WTC11 (cell line): ENCODE measurements at regions not wholly inside any gene's neighbourhood (a gene's known extent, or its start where the extent isn't known, plus 50 kb on each side); places are given as distances from the start of the nearest gene placed in this dataset.

Experiments
- ATAC-seq: fragments of 200-7000 bp; cut with Tn5 transposase; 2 replicates; pipeline ENCODE4 v1.10.0; 2021; ENCODE audit warnings: mild to moderate bottlenecking, moderate library complexity
- CTCF ChIA-PET: fragments of 300-600 bp; sonication (Branson Sonifier 250); formaldehyde crosslinking; loops from one replicate; lab custom pipeline; 2021; ENCODE audit warnings: antibody characterized with exemption; lab: Charles Lee
- POLR2A ChIA-PET: fragments of 350-600 bp; sonication (Branson Sonifier 250); formaldehyde crosslinking; loops from one replicate; lab custom pipeline; 2021; ENCODE audit warnings: antibody characterized with exemption; lab: Charles Lee
- DNase-seq: peaks from one replicate; pipeline ENCODE4 v3.0.0; 2021; ENCODE audit warnings: low spot score
- H3K27ac Mint-ChIP-seq: 2 replicates; pipeline ENCODE4 v1.8.0; 2021; ENCODE audit warnings: mixed read lengths
- H3K27me3 Mint-ChIP-seq: 2 replicates; pipeline ENCODE4 v1.8.0; 2021; ENCODE audit warnings: low read depth, mild to moderate bottlenecking, moderate library complexity, mixed read lengths
- H3K36me3 Mint-ChIP-seq: 2 replicates; pipeline ENCODE4 v1.8.0; 2021; ENCODE audit warnings: mixed read lengths
- H3K4me1 Mint-ChIP-seq: 2 replicates; pipeline ENCODE4 v1.8.0; 2022; ENCODE audit warnings: mixed read lengths
- H3K4me3 Mint-ChIP-seq: 2 replicates; pipeline ENCODE4 v1.8.0; 2021; ENCODE audit warnings: mild to moderate bottlenecking, moderate library complexity, mixed read lengths
- H3K9me3 Mint-ChIP-seq: 2 replicates; pipeline ENCODE4 v1.8.0; 2021; ENCODE audit warnings: mixed read lengths
- CBFB ChIP-seq: sonication (generic); formaldehyde crosslinking; IDR thresholded peaks from 2 replicates; pipeline ENCODE4 v1.8.1; 2022; ENCODE audit warnings: mild to moderate bottlenecking, low read depth, missing genetic modification reagents
- ESRRA ChIP-seq: sonication (generic); formaldehyde crosslinking; IDR thresholded peaks from 2 replicates; pipeline ENCODE4 v1.8.1; 2022; ENCODE audit warnings: mild to moderate bottlenecking, missing genetic modification reagents, borderline replicate concordance
- HMGA2 ChIP-seq: fragments of 250-450 bp; sonication (Bioruptor Pico); IDR thresholded peaks from 2 replicates; pipeline ENCODE4 v1.4.0; 2021; ENCODE audit warnings: mild to moderate bottlenecking, moderate library complexity
- KAT7 ChIP-seq: sonication (generic); formaldehyde crosslinking; IDR thresholded peaks from 2 replicates; pipeline ENCODE4 v1.8.1; 2023; ENCODE audit warnings: missing genetic modification reagents, mild to moderate bottlenecking, borderline replicate concordance
- NFATC4 ChIP-seq: fragments of 250-450 bp; sonication (Bioruptor Pico); IDR thresholded peaks from 2 replicates; pipeline ENCODE4 v1.9.0; 2021; ENCODE audit warnings: mild to moderate bottlenecking
- NFE2L1 ChIP-seq: sonication (generic); formaldehyde crosslinking; IDR thresholded peaks from 2 replicates; pipeline ENCODE4 v1.8.1; 2023; ENCODE audit warnings: missing genetic modification reagents
- NR3C1 ChIP-seq: sonication (generic); formaldehyde crosslinking; conservative IDR thresholded peaks from 2 replicates; pipeline ENCODE4 v1.8.1; 2023; ENCODE audit warnings: low read depth, mild to moderate bottlenecking, missing genetic modification reagents
- OVOL2 ChIP-seq: fragments of 250-450 bp; sonication (Bioruptor Pico); IDR thresholded peaks from 2 replicates; pipeline ENCODE4 v1.9.0; 2021; ENCODE audit warnings: mild to moderate bottlenecking, borderline replicate concordance
- RORB ChIP-seq: fragments of 250-450 bp; sonication (Bioruptor Pico); IDR thresholded peaks from 2 replicates; pipeline ENCODE4 v1.9.0; 2021; ENCODE audit warnings: mild to moderate bottlenecking
- SP1 ChIP-seq: sonication (generic); formaldehyde crosslinking; conservative IDR thresholded peaks from 2 replicates; pipeline ENCODE4 v1.8.1; 2022; ENCODE audit warnings: missing genetic modification reagents
- TEAD4 ChIP-seq: sonication (generic); formaldehyde crosslinking; IDR thresholded peaks from 2 replicates; pipeline ENCODE4 v1.8.0; 2022; ENCODE audit warnings: mild to moderate bottlenecking, missing genetic modification reagents
- ZBTB21 ChIP-seq: sonication (generic); formaldehyde crosslinking; IDR thresholded peaks from 2 replicates; pipeline ENCODE4 v1.8.1; 2023; ENCODE audit warnings: mild to moderate bottlenecking, missing genetic modification reagents, borderline replicate concordance
- ZNF219 ChIP-seq: sonication (generic); formaldehyde crosslinking; IDR thresholded peaks from 2 replicates; pipeline ENCODE4 v1.8.0; 2023; ENCODE audit warnings: missing genetic modification reagents, mild to moderate bottlenecking, borderline replicate concordance
- ZNF423 ChIP-seq: fragments of 250-450 bp; sonication (Bioruptor Pico); IDR thresholded peaks from 2 replicates; pipeline ENCODE4 v2.1.2; 2022; ENCODE audit warnings: mild to moderate bottlenecking, moderate library complexity
- TF ChIP-seq, protein P1 (sequence below): fragments of 250-450 bp; sonication (Bioruptor Pico); IDR thresholded peaks from 2 replicates; pipeline ENCODE4 v1.9.0; 2021; ENCODE audit warnings: mild to moderate bottlenecking
- TF ChIP-seq, protein P2 (sequence below): sonication (generic); formaldehyde crosslinking; IDR thresholded peaks from 2 replicates; pipeline ENCODE4 v1.8.0; 2022; ENCODE audit warnings: mild to moderate bottlenecking, missing genetic modification reagents
- TF ChIP-seq, protein P3 (sequence below): sonication (generic); formaldehyde crosslinking; conservative IDR thresholded peaks from 2 replicates; pipeline ENCODE4 v1.8.1; 2022; ENCODE audit warnings: mild to moderate bottlenecking, missing genetic modification reagents
- TF ChIP-seq, protein P4 (sequence below): sonication (generic); formaldehyde crosslinking; IDR thresholded peaks from 2 replicates; pipeline ENCODE4 v1.8.1; 2023; ENCODE audit warnings: mild to moderate bottlenecking, missing genetic modification reagents, moderate library complexity
- TF ChIP-seq, protein P5 (sequence below): fragments of 250-450 bp; sonication (Bioruptor Pico); IDR thresholded peaks from 2 replicates; pipeline ENCODE4 v1.9.0; 2021; ENCODE audit warnings: mild to moderate bottlenecking, borderline replicate concordance
- TF ChIP-seq, protein P6 (sequence below): fragments of 250-450 bp; sonication (Bioruptor Pico); IDR thresholded peaks from 2 replicates; pipeline ENCODE4 v1.8.0; 2021; ENCODE audit warnings: mild to moderate bottlenecking
- TF ChIP-seq, protein P7 (sequence below): fragments of 200-600 bp; IDR thresholded peaks from 2 replicates; pipeline ENCODE4 v1.8.0; 2022; ENCODE audit warnings: antibody characterized with exemption
- TF ChIP-seq, protein P8 (sequence below): sonication (generic); formaldehyde crosslinking; IDR thresholded peaks from 2 replicates; pipeline ENCODE4 v1.8.0; 2023; ENCODE audit warnings: missing genetic modification reagents, mild to moderate bottlenecking, borderline replicate concordance

DNA sequence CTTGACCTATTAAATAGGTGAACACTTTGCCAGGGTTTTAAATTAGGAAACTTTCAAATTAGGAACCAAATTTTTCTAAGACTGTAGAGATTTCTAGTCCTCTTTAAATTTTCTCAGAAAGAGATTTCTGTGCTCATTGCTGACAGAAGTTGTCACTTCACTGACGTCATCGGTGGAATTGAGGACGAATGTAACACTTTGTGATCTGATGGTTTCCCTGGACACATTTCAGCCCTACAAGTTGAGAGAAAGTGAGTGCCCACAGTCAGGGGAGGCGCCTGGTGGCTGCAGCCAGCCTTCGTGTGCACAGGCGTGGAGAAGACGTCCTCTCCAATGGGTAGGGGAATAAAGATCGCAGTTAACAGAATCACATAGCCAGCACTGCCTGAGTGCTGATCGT, 396.5 kb upstream of the TSHZ3 start:
- Mint-ChIP-seq H3K27me3 (no peaks in the 10 kb centered on the region), H3K9me3 (no peaks in the 10 kb centered on the region), H3K4me1 (no peaks in the 10 kb centered on the region), H3K36me3 (no peaks in the 10 kb centered on the region), H3K4me3 (no peak overlapping the region), H3K27ac (no peak overlapping the region)
- TF ChIP-seq KAT7 (CRISPR knock-in tag) (no peak), ESRRA (CRISPR knock-in tag) (no peak), TEAD4 (CRISPR knock-in tag) (no peak), NFE2L1 (CRISPR knock-in tag) (no peak), RORB (CRISPR knock-in tag) (no peak), CBFB (CRISPR knock-in tag) (no peak), OVOL2 (CRISPR knock-in tag) (no peak), ZNF219 (no peak), SP1 (CRISPR knock-in tag) (no peak)
- TF ChIP-seq, protein P1, sequence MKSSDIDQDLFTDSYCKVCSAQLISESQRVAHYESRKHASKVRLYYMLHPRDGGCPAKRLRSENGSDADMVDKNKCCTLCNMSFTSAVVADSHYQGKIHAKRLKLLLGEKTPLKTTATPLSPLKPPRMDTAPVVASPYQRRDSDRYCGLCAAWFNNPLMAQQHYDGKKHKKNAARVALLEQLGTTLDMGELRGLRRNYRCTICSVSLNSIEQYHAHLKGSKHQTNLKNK (CRISPR knock-in tag), result no peak
- TF ChIP-seq, protein P2, sequence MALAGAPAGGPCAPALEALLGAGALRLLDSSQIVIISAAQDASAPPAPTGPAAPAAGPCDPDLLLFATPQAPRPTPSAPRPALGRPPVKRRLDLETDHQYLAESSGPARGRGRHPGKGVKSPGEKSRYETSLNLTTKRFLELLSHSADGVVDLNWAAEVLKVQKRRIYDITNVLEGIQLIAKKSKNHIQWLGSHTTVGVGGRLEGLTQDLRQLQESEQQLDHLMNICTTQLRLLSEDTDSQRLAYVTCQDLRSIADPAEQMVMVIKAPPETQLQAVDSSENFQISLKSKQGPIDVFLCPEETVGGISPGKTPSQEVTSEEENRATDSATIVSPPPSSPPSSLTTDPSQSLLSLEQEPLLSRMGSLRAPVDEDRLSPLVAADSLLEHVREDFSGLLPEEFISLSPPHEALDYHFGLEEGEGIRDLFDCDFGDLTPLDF (CRISPR knock-in tag), result no peak
- TF ChIP-seq, protein P3, sequence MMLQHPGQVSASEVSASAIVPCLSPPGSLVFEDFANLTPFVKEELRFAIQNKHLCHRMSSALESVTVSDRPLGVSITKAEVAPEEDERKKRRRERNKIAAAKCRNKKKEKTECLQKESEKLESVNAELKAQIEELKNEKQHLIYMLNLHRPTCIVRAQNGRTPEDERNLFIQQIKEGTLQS (CRISPR knock-in tag), result no peak
- ChIA-PET CTCF (no interaction called here), POLR2A (no interaction called here)
- DNase-seq (no peak), ATAC-seq (no peak)

DNA sequence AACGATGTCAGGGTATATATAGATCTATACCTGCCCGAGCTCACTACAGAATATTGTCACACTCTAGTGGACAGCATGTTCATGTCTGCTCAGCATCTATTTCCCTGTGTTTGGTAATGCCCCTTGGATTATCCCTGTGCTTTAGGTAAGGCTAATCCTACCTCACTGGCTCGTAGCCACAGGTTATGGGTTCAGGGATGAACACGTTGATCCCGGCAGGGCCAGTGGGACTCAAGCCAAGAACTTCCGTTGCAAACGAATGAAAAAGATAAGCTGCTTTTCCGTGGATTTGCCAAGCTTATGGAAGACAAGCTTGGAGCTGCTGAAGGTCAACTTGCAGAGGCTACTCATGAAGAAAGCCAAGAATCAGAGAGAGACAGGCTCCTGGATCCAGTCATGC, 400.0 kb upstream of the TSHZ3 start:
- no peaks in the 10 kb centered on the region for H3K36me3 Mint-ChIP-seq
- no peak overlapping the region for H3K4me3 Mint-ChIP-seq
- no peak for TF ChIP-seq ZBTB21 (CRISPR knock-in tag)
- TF ChIP-seq, protein P4, sequence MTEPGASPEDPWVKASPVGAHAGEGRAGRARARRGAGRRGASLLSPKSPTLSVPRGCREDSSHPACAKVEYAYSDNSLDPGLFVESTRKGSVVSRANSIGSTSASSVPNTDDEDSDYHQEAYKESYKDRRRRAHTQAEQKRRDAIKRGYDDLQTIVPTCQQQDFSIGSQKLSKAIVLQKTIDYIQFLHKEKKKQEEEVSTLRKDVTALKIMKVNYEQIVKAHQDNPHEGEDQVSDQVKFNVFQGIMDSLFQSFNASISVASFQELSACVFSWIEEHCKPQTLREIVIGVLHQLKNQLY (CRISPR knock-in tag), result no peak
- TF ChIP-seq ZNF423 (CRISPR knock-in tag), result no peak
- TF ChIP-seq, protein P5, sequence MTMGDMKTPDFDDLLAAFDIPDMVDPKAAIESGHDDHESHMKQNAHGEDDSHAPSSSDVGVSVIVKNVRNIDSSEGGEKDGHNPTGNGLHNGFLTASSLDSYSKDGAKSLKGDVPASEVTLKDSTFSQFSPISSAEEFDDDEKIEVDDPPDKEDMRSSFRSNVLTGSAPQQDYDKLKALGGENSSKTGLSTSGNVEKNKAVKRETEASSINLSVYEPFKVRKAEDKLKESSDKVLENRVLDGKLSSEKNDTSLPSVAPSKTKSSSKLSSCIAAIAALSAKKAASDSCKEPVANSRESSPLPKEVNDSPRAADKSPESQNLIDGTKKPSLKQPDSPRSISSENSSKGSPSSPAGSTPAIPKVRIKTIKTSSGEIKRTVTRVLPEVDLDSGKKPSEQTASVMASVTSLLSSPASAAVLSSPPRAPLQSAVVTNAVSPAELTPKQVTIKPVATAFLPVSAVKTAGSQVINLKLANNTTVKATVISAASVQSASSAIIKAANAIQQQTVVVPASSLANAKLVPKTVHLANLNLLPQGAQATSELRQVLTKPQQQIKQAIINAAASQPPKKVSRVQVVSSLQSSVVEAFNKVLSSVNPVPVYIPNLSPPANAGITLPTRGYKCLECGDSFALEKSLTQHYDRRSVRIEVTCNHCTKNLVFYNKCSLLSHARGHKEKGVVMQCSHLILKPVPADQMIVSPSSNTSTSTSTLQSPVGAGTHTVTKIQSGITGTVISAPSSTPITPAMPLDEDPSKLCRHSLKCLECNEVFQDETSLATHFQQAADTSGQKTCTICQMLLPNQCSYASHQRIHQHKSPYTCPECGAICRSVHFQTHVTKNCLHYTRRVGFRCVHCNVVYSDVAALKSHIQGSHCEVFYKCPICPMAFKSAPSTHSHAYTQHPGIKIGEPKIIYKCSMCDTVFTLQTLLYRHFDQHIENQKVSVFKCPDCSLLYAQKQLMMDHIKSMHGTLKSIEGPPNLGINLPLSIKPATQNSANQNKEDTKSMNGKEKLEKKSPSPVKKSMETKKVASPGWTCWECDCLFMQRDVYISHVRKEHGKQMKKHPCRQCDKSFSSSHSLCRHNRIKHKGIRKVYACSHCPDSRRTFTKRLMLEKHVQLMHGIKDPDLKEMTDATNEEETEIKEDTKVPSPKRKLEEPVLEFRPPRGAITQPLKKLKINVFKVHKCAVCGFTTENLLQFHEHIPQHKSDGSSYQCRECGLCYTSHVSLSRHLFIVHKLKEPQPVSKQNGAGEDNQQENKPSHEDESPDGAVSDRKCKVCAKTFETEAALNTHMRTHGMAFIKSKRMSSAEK (CRISPR knock-in tag), result no peak
- TF ChIP-seq, protein P6, sequence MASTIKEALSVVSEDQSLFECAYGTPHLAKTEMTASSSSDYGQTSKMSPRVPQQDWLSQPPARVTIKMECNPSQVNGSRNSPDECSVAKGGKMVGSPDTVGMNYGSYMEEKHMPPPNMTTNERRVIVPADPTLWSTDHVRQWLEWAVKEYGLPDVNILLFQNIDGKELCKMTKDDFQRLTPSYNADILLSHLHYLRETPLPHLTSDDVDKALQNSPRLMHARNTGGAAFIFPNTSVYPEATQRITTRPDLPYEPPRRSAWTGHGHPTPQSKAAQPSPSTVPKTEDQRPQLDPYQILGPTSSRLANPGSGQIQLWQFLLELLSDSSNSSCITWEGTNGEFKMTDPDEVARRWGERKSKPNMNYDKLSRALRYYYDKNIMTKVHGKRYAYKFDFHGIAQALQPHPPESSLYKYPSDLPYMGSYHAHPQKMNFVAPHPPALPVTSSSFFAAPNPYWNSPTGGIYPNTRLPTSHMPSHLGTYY (CRISPR knock-in tag), result no peak
- TF ChIP-seq NFATC4 (CRISPR knock-in tag), result no peak
- TF ChIP-seq TEAD4 (CRISPR knock-in tag), result no peak
- TF ChIP-seq, protein P7, sequence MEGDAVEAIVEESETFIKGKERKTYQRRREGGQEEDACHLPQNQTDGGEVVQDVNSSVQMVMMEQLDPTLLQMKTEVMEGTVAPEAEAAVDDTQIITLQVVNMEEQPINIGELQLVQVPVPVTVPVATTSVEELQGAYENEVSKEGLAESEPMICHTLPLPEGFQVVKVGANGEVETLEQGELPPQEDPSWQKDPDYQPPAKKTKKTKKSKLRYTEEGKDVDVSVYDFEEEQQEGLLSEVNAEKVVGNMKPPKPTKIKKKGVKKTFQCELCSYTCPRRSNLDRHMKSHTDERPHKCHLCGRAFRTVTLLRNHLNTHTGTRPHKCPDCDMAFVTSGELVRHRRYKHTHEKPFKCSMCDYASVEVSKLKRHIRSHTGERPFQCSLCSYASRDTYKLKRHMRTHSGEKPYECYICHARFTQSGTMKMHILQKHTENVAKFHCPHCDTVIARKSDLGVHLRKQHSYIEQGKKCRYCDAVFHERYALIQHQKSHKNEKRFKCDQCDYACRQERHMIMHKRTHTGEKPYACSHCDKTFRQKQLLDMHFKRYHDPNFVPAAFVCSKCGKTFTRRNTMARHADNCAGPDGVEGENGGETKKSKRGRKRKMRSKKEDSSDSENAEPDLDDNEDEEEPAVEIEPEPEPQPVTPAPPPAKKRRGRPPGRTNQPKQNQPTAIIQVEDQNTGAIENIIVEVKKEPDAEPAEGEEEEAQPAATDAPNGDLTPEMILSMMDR, result no peak
- TF ChIP-seq, protein P8, sequence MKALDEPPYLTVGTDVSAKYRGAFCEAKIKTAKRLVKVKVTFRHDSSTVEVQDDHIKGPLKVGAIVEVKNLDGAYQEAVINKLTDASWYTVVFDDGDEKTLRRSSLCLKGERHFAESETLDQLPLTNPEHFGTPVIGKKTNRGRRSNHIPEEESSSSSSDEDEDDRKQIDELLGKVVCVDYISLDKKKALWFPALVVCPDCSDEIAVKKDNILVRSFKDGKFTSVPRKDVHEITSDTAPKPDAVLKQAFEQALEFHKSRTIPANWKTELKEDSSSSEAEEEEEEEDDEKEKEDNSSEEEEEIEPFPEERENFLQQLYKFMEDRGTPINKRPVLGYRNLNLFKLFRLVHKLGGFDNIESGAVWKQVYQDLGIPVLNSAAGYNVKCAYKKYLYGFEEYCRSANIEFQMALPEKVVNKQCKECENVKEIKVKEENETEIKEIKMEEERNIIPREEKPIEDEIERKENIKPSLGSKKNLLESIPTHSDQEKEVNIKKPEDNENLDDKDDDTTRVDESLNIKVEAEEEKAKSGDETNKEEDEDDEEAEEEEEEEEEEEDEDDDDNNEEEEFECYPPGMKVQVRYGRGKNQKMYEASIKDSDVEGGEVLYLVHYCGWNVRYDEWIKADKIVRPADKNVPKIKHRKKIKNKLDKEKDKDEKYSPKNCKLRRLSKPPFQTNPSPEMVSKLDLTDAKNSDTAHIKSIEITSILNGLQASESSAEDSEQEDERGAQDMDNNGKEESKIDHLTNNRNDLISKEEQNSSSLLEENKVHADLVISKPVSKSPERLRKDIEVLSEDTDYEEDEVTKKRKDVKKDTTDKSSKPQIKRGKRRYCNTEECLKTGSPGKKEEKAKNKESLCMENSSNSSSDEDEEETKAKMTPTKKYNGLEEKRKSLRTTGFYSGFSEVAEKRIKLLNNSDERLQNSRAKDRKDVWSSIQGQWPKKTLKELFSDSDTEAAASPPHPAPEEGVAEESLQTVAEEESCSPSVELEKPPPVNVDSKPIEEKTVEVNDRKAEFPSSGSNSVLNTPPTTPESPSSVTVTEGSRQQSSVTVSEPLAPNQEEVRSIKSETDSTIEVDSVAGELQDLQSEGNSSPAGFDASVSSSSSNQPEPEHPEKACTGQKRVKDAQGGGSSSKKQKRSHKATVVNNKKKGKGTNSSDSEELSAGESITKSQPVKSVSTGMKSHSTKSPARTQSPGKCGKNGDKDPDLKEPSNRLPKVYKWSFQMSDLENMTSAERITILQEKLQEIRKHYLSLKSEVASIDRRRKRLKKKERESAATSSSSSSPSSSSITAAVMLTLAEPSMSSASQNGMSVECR, result no peak
- TF ChIP-seq SP1 (CRISPR knock-in tag), result no peak
- TF ChIP-seq NR3C1 (CRISPR knock-in tag), result no peak
- no peak for TF ChIP-seq HMGA2

More for the DNA sequence above, 400.0 kb upstream of the TSHZ3 start:
- Mint-ChIP-seq H3K27me3 (no peaks in the 10 kb centered on the region), H3K4me1 (no peaks in the 10 kb centered on the region), H3K27ac (no peak overlapping the region), H3K9me3 (peaks cover 13% of the 10 kb centered on the region)
- no peak for DNase-seq
- ChIA-PET CTCF (no interaction called here), POLR2A (no interaction called here)
- ATAC-seq, result no peak
